Testis (tissue), 2 donors: ENCODE measurements at regions not wholly inside any gene's neighbourhood (a gene's known extent, or its start where the extent isn't known, plus 50 kb on each side); places are given as distances from the start of the nearest gene placed in this dataset.
"Not testable (repeated sequence)": the region's sequence is repeated elsewhere in the genome, so short reads cannot be mapped to it uniquely, and the experiment has no call there.

Source experiments
- DNase-seq: peaks from one replicate; pipeline ENCODE4 v3.0.0-alpha.2; 2019
- H3K27ac ChIP-seq, 2 donors: fragments of 200-600 bp; sonication (generic); one replicate each; pipeline ENCODE4 v1.5.1; 2019
- H3K27me3 ChIP-seq: fragments of 200-600 bp; sonication (generic); one replicate; pipeline ENCODE4 v1.5.1; 2019
- H3K36me3 ChIP-seq: fragments of 200-600 bp; sonication (generic); one replicate; pipeline ENCODE4 v1.5.1; 2017; ENCODE audit warnings: low read depth; ENCODE audit errors: missing control alignments
- H3K4me1 ChIP-seq: fragments of 200-600 bp; sonication (generic); one replicate; pipeline ENCODE4 v1.5.1; 2019
- H3K4me3 ChIP-seq, 2 donors: fragments of 200-600 bp; sonication (generic); one replicate each; pipeline ENCODE4 v1.5.1; 2017 to 2019
- H3K9me3 ChIP-seq: fragments of 200-600 bp; sonication (generic); one replicate; pipeline ENCODE4 v1.5.1; 2017
- POLR2A ChIP-seq: fragments of 450-650 bp; IDR thresholded peaks from one replicate; pipeline ENCODE4 v1.6.1; 2017; ENCODE audit warnings: antibody characterized with exemption, mild to moderate bottlenecking, moderate library complexity
- WGBS, 2 donors: methylation state at CpG; one replicate each; pipeline ENCODE4 v1.1.5; 2018; 5-methylcytosine and 5-hydroxymethylcytosine counted together
- intact Hi-C: fragments of 100-400 bp; cut with DNase I; formaldehyde crosslinking; loops from one replicate; pipeline ENCODE4 v1.15.1; 2023; ENCODE audit warnings: low total_unique reads
- TF ChIP-seq, protein P1 (sequence below), 3 experiments: fragments of 450-650 bp in 2 of 3; fragments of 200-600 bp in 1 of 3; sonication (generic) in 1 of 3; IDR thresholded peaks; one replicate each; pipeline ENCODE4 v1.5.1; 2016 to 2019; ENCODE audit warnings: antibody characterized with exemption in 3 of 3, mild to moderate bottlenecking in 2 of 3, moderate library complexity in 1 of 3

DNA sequence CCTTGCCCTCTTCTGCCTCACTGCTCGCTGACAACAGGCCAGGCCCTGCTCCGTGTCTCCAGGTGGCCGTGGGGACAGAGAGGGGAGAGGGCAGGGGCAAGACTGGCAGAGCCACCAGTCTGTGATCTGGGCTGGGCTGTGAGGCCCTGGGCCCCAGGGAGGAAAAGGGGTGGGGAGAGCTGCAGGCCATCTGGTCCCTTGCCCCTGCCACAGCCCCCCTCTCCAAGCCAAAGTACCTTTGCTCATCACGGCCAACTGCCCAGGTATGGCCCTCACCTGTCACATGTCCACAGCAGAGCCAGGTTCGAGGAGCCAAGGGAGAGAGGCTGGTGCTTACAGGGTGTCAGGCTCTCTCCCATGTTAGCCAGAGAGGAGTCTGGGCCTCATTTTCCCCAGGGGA lies 91.4 kb upstream of the LHX1 start:
- Histone ChIP-seq H3K4me3 (no peak overlapping the region), H3K27me3 (no peaks in the 10 kb centered on the region), H3K36me3 (no peaks in the 10 kb centered on the region), H3K4me1 (no peaks in the 10 kb centered on the region), H3K9me3 (no peaks in the 10 kb centered on the region), H3K27ac (no peak overlapping the region)
- no peak for TF ChIP-seq POLR2A
- TF ChIP-seq, protein P1, sequence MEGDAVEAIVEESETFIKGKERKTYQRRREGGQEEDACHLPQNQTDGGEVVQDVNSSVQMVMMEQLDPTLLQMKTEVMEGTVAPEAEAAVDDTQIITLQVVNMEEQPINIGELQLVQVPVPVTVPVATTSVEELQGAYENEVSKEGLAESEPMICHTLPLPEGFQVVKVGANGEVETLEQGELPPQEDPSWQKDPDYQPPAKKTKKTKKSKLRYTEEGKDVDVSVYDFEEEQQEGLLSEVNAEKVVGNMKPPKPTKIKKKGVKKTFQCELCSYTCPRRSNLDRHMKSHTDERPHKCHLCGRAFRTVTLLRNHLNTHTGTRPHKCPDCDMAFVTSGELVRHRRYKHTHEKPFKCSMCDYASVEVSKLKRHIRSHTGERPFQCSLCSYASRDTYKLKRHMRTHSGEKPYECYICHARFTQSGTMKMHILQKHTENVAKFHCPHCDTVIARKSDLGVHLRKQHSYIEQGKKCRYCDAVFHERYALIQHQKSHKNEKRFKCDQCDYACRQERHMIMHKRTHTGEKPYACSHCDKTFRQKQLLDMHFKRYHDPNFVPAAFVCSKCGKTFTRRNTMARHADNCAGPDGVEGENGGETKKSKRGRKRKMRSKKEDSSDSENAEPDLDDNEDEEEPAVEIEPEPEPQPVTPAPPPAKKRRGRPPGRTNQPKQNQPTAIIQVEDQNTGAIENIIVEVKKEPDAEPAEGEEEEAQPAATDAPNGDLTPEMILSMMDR (IDR thresholded peaks at IDR 0.05) = no peak
- 69 to 77% methylated on average over 3 to 5 of the region's 5 CpGs for WGBS, 2 donors
- no peak for DNase-seq
- intact Hi-C loops = no loop called here

DNA sequence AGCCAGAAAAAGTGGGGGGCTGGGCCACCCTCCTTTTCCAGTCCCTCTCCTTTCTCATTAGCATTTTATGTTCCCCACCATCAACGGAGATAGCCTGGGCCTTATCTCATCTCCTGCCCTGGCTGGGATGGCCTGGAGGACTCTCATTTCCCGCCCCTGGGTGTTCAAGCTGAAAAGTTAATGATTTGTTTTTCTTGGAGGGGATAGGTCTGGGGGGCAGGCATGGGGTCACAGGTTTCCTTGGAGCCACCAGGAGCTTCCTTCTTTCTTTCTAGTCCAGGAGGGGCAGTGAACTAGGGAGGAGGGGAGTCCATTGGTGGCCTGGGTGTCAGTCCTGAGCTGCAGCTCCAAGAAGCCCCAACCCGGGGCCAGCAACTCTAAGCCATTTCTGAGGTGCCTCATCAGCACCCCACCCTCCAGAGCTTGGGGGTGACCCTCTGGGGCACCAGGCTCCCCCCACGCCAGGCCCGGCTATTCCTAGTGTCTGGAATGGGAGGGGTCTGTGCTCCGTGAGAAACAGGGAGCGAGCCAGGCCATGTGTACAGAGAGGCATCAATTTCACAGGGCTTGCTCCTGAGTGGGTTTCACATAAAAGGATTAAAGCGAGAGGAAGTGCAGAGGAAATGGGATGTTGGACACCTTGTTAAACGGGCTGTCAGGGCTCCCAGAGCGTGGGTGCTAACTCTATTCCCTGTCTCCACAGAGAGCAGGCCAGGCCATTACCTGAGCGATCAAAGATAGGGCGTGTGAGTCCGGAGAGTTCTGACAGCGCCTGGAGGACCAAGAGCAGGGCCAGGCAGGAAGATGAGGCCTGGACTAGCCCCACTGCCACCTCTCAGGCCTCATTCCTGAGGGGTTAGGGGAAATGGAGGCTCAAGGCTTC lies 90.6 kb upstream of the LHX1 start:
- TF ChIP-seq POLR2A = no peak
- Histone ChIP-seq H3K4me1 (no peaks in the 10 kb centered on the region), H3K27me3 (no peaks in the 10 kb centered on the region), H3K36me3 (no peaks in the 10 kb centered on the region), H3K9me3 (no peaks in the 10 kb centered on the region), H3K4me3 (no peak overlapping the region), H3K27ac (no peak overlapping the region)
- no peak for DNase-seq
- intact Hi-C loops = no loop called here
- 74 to 77% methylated on average over 9 to 14 of the region's 14 CpGs for WGBS, 2 donors

DNA sequence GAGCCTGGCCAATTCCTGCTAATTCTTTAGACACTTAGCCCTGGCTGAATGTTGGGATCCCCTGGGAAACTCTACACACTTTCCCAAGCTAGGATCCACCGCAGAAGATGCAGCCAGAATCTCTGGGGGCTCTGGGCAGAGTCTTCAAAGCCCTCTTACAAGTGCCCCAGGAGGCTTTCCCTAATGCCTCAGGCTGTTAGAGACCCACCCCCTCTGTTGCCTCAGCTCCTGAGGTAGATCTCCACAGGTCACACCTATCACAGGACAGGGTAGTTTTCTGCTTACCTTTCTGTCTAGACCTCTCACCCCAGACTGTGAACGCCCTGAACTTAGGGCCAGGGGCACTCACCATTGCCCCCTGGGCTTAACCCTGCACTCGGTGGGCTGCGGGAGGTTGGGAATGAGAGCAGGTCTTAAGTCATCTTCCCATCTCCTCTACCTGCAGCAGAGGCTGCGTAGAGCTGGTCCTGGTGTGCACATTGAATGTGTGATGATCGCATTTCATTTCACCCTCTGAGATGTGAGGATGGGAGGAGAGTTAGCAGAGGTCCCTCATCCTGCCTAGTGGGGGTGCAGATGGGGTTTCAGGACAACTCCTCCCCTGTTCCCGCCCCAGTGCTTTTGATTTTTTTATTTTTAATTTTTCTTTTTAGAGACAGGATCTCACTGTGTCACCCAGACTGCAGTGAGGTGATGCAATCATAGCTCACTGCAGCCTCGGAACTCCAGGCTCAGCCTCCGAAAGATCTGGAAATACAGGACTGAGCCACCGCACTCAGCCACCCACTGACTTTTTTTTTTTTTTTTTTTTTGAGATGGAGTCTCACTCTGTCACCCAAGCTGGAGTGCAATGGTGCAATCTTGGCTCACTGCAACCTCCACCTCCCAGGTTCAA lies 89.0 kb upstream of the LHX1 start:
- H3K4me3 ChIP-seq = no peak overlapping the region
- no peaks in the 10 kb centered on the region for H3K36me3 ChIP-seq
- intact Hi-C loops = no loop called here
- TF ChIP-seq, protein P1 (IDR thresholded peaks at IDR 0.05) = no peak
- TF ChIP-seq POLR2A = no peak
- no peak overlapping the region for H3K27ac ChIP-seq
- 88 to 93% methylated on average over 10 of the region's 10 CpGs for WGBS, 2 donors
- H3K4me1 ChIP-seq = no peaks in the 10 kb centered on the region
- H3K27me3 ChIP-seq = no peaks in the 10 kb centered on the region
- no peaks in the 10 kb centered on the region for H3K9me3 ChIP-seq
- DNase-seq = no peak

DNA sequence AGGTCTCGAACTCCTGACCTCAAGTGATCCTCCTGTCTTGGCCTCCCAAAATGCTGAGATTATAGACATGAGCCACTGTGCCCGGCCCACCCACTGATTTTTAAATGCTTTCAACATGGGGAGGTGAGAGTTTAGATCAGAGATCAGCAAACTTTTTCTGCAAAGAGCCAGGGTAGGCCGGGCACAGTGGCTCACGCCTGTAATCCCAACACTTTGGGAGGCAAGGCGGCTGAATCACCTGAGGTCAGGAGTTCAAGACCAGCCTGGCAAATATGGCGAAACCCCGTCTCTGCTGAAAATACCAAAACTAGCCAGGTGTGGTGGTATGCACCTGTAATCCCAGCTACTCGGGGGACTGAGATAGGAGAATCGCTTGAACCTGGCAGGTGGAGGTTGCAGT lies 88.3 kb upstream of the LHX1 start:
- H3K9me3 ChIP-seq, H3K27me3 ChIP-seq, H3K27ac ChIP-seq, intact Hi-C loops, H3K4me1 ChIP-seq, H3K4me3 ChIP-seq, H3K36me3 ChIP-seq, DNase-seq: not testable (repeated sequence)
- WGBS, 2 donors = 93 to 97% methylated on average over 9 of the region's 9 CpGs

DNA sequence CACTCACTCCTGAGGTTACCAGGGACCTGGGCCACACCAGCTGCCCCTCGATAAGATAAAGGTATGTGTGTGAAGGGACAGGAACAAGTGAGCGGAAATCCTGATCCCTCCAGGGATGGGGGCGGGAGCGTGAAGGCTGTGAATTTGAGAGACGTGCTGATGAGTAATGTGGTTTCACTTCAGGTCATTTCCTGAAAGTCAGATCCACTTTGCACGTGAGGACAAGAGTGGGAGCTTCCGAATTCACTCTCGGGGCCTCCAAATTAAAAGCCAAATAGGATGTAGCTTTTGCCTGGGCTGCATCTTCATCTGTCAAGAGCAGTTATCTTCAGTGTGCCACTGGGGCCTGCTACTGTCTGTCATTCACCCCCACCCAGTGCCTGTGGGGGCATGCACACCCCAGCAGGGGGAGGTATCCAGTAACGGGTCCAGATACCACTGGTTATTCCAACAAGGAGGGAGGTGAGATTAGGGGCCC lies 87.4 kb upstream of the LHX1 start:
- 62 to 67% methylated on average over 7 to 9 of the region's 9 CpGs for whole genome bisulfite sequencing, 2 donors
- H3K9me3 ChIP-seq = no peaks in the 10 kb centered on the region
- no peak overlapping the region for H3K27ac ChIP-seq
- no peaks in the 10 kb centered on the region for H3K4me1 ChIP-seq
- no peak overlapping the region for H3K4me3 ChIP-seq
- H3K36me3 ChIP-seq = no peaks in the 10 kb centered on the region
- no peak for DNase-seq
- TF ChIP-seq, protein P1 (IDR thresholded peaks at IDR 0.05) = no peak
- TF ChIP-seq POLR2A = no peak
- H3K27me3 ChIP-seq = no peaks in the 10 kb centered on the region
- intact Hi-C loops = no loop called here
